Prostate gland (tissue), 2 donors: ENCODE measurements at regions not wholly inside any gene's neighbourhood (a gene's known extent, or its start where the extent isn't known, plus 50 kb on each side); places are given as distances from the start of the nearest gene placed in this dataset.

ENCODE experiments used
- POLR2AphosphoS5 ChIP-seq: sonication (generic); formaldehyde crosslinking; IDR thresholded peaks from one replicate; pipeline ENCODE4 v1.6.1; 2017; ENCODE audit warnings: antibody characterized with exemption
- TF ChIP-seq, protein P1 (sequence below), 4 experiments: fragments of 200-600 bp in 2 of 4; fragments of 450-650 bp in 2 of 4; sonication (generic) in 2 of 4; IDR thresholded peaks; 1 replicate in 3 of 4; 2 replicates in 1 of 4; pipeline ENCODE4 v1.5.1; 2016 to 2019; ENCODE audit warnings: antibody characterized with exemption in 4 of 4, mild to moderate bottlenecking in 2 of 4, moderate library complexity in 2 of 4

DNA sequence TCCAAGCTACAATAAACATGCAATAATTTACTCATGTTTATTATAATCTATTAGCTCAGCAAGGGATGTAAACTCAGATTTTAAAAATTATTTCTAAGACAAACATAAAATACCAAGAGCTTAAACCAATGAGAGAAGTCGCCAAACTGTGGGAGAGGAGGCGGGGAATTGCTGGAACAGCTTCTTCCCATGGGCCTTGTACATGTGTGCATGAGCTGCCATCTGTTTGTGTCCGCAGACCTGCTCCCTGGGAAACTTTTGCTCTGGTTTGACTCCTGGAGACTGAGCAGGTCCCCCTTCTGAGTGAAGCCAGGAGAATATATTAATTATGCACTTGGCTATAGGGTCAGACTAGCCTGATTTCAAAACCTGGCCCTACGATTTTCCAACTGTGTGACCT, 655.9 kb upstream of the SOX11 start:
- TF ChIP-seq, protein P1, sequence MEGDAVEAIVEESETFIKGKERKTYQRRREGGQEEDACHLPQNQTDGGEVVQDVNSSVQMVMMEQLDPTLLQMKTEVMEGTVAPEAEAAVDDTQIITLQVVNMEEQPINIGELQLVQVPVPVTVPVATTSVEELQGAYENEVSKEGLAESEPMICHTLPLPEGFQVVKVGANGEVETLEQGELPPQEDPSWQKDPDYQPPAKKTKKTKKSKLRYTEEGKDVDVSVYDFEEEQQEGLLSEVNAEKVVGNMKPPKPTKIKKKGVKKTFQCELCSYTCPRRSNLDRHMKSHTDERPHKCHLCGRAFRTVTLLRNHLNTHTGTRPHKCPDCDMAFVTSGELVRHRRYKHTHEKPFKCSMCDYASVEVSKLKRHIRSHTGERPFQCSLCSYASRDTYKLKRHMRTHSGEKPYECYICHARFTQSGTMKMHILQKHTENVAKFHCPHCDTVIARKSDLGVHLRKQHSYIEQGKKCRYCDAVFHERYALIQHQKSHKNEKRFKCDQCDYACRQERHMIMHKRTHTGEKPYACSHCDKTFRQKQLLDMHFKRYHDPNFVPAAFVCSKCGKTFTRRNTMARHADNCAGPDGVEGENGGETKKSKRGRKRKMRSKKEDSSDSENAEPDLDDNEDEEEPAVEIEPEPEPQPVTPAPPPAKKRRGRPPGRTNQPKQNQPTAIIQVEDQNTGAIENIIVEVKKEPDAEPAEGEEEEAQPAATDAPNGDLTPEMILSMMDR (IDR thresholded peaks at IDR 0.05), result no peak
- no peak for TF ChIP-seq POLR2AphosphoS5
